Stomach smooth muscle (tissue), 2 donors: ENCODE measurements at regions not wholly inside any gene's neighbourhood (a gene's known extent, or its start where the extent isn't known, plus 50 kb on each side); places are given as distances from the start of the nearest gene placed in this dataset.

Experiments
- H3K27ac ChIP-seq: one replicate; pipeline ENCODE4 v1.7.0; 2013; ENCODE audit warnings: mild to moderate bottlenecking, low read length, inconsistent platforms
- H3K27me3 ChIP-seq, 2 donors: one replicate each; pipeline ENCODE4 v1.7.0; 2013; ENCODE audit warnings: low read length in 2 of 2; ENCODE audit not compliant: insufficient read depth in 2 of 2, control insufficient read depth in 1 of 2
- H3K36me3 ChIP-seq, 2 donors: one replicate each; pipeline ENCODE4 v1.7.0; 2013; ENCODE audit warnings: low read length in 2 of 2; ENCODE audit not compliant: control insufficient read depth in 2 of 2, insufficient read depth in 2 of 2
- H3K4me1 ChIP-seq: one replicate; pipeline ENCODE4 v1.7.0; 2013; ENCODE audit warnings: low read length; ENCODE audit not compliant: control insufficient read depth, insufficient read depth
- H3K4me3 ChIP-seq, 2 donors: one replicate each; pipeline ENCODE4 v1.7.0; 2013; ENCODE audit warnings: low read length in 2 of 2
- H3K9ac ChIP-seq, 2 donors: one replicate each; pipeline ENCODE4 v1.7.0; 2013; ENCODE audit warnings: low read length in 2 of 2, mild to moderate bottlenecking in 1 of 2
- H3K9me3 ChIP-seq, 2 donors: one replicate each; pipeline ENCODE4 v1.7.0; 2013; ENCODE audit warnings: low read length in 2 of 2; ENCODE audit not compliant: control insufficient read depth in 2 of 2
- donor health status: healthy.
- donor health status: Pancreatic carcinoma.

GRCh38 chr10:36141856-36142560 lies 499.9 kb upstream of the FZD8 start:
- Histone ChIP-seq H3K36me3 (no peaks in the 10 kb centered on the region), H3K9me3 (peaks cover 0 to 3% of the 10 kb centered on the region in 2 donors), H3K27me3 (no peaks in the 10 kb centered on the region), H3K4me3 (no peak overlapping the region), H3K9ac (no peak overlapping the region), H3K27ac (no peak overlapping the region), H3K4me1 (no peaks in the 10 kb centered on the region)

GRCh38 chr10:36129051-36129450 lies 487.0 kb upstream of the FZD8 start:
- no peak overlapping the region for H3K9ac ChIP-seq
- H3K4me3 ChIP-seq = no peak overlapping the region
- H3K4me1 ChIP-seq = no peaks in the 10 kb centered on the region
- no peak overlapping the region for H3K27ac ChIP-seq
- no peaks in the 10 kb centered on the region for H3K9me3 ChIP-seq
- H3K36me3 ChIP-seq = no peaks in the 10 kb centered on the region
- no peaks in the 10 kb centered on the region for H3K27me3 ChIP-seq

GRCh38 chr10:36126076-36126475 lies 484.0 kb upstream of the FZD8 start:
- Histone ChIP-seq H3K4me3 (no peak overlapping the region), H3K9ac (no peak overlapping the region), H3K27me3 (no peaks in the 10 kb centered on the region), H3K4me1 (no peaks in the 10 kb centered on the region), H3K9me3 (no peaks in the 10 kb centered on the region), H3K36me3 (no peaks in the 10 kb centered on the region), H3K27ac (no peak overlapping the region)

- Histone ChIP-seq H3K27ac (no peak overlapping the region), H3K27me3 (no peaks in the 10 kb centered on the region), H3K4me3 (no peak overlapping the region), H3K9ac (no peak overlapping the region), H3K9me3 (no peaks in the 10 kb centered on the region), H3K4me1 (peaks cover 21% of the 10 kb centered on the region), H3K36me3 (no peaks in the 10 kb centered on the region)
Measured at GRCh38 chr10:36119455-36119854, 477.4 kb upstream of the FZD8 start.

GRCh38 chr10:36118314-36118713 lies 476.2 kb upstream of the FZD8 start:
- H3K27me3 ChIP-seq = no peaks in the 10 kb centered on the region
- peak overlapping the region; percentile 43 for H3K27ac ChIP-seq
- H3K36me3 ChIP-seq = no peaks in the 10 kb centered on the region
- H3K4me3 ChIP-seq = peak overlapping the region in 1 of 2 donors; percentile 23
- no peaks in the 10 kb centered on the region for H3K9me3 ChIP-seq
- peaks cover 21% of the 10 kb centered on the region for H3K4me1 ChIP-seq
- H3K9ac ChIP-seq = no peak overlapping the region

- peaks cover 21% of the 10 kb centered on the region for H3K4me1 ChIP-seq
- H3K4me3 ChIP-seq = no peak overlapping the region
- no peak overlapping the region for H3K9ac ChIP-seq
- no peaks in the 10 kb centered on the region for H3K36me3 ChIP-seq
- H3K27ac ChIP-seq = peak overlapping the region; percentile 43
- no peaks in the 10 kb centered on the region for H3K27me3 ChIP-seq
- no peaks in the 10 kb centered on the region for H3K9me3 ChIP-seq
Measured at GRCh38 chr10:36117890-36118289, 475.8 kb upstream of the FZD8 start.

GRCh38 chr10:36117231-36117630 lies 475.1 kb upstream of the FZD8 start:
- Histone ChIP-seq H3K9ac (no peak overlapping the region), H3K4me3 (peak overlapping the region in 1 of 2 donors; percentile 9), H3K27ac (no peak overlapping the region), H3K36me3 (no peaks in the 10 kb centered on the region), H3K9me3 (no peaks in the 10 kb centered on the region), H3K27me3 (no peaks in the 10 kb centered on the region), H3K4me1 (peaks cover 21% of the 10 kb centered on the region)

GRCh38 chr10:36116731-36117130 lies 474.6 kb upstream of the FZD8 start:
- H3K9ac ChIP-seq = no peak overlapping the region
- H3K4me1 ChIP-seq = peaks cover 21% of the 10 kb centered on the region

GRCh38 chr10:36116040-36116439 lies 473.9 kb upstream of the FZD8 start:
- no peak overlapping the region for H3K4me3 ChIP-seq
- no peaks in the 10 kb centered on the region for H3K9me3 ChIP-seq
- no peak overlapping the region for H3K27ac ChIP-seq
- H3K27me3 ChIP-seq = no peaks in the 10 kb centered on the region
- H3K4me1 ChIP-seq = peaks cover 21% of the 10 kb centered on the region
- H3K9ac ChIP-seq = no peak overlapping the region
- H3K36me3 ChIP-seq = no peaks in the 10 kb centered on the region

More at GRCh38 chr10:36116731-36117130, 474.6 kb upstream of the FZD8 start:
- no peaks in the 10 kb centered on the region for H3K9me3 ChIP-seq
- no peaks in the 10 kb centered on the region for H3K27me3 ChIP-seq
- no peaks in the 10 kb centered on the region for H3K36me3 ChIP-seq
- H3K27ac ChIP-seq = peak overlapping the region; percentile 37
- H3K4me3 ChIP-seq = peak overlapping the region in 1 of 2 donors; percentile 44

GRCh38 chr10:36115364-36115763 lies 473.3 kb upstream of the FZD8 start:
- Histone ChIP-seq H3K4me3 (no peak overlapping the region), H3K9me3 (no peaks in the 10 kb centered on the region), H3K9ac (no peak overlapping the region), H3K27me3 (no peaks in the 10 kb centered on the region), H3K36me3 (no peaks in the 10 kb centered on the region), H3K4me1 (peaks cover 15% of the 10 kb centered on the region), H3K27ac (no peak overlapping the region)

GRCh38 chr10:36114913-36115312 lies 472.8 kb upstream of the FZD8 start:
- H3K9me3 ChIP-seq = no peaks in the 10 kb centered on the region
- H3K27ac ChIP-seq = no peak overlapping the region
- H3K4me3 ChIP-seq = no peak overlapping the region
- H3K9ac ChIP-seq = no peak overlapping the region
- H3K4me1 ChIP-seq = peaks cover 10% of the 10 kb centered on the region
- H3K36me3 ChIP-seq = no peaks in the 10 kb centered on the region
- H3K27me3 ChIP-seq = no peaks in the 10 kb centered on the region
